Uterus (tissue), 3 donors: ENCODE measurements at regions not wholly inside any gene's neighbourhood (a gene's known extent, or its start where the extent isn't known, plus 50 kb on each side); places are given as distances from the start of the nearest gene placed in this dataset.

Source experiments
- DNase-seq, 2 donors: peaks; one replicate each; pipeline ENCODE4 v3.0.0-alpha.2; 2019 to 2020
- H3K27ac ChIP-seq, 2 donors: fragments of 200-600 bp; sonication (generic); 1 replicate in 1 of 2; 2 replicates in 1 of 2; pipeline ENCODE4 v1.5.1; 2016 to 2018
- H3K27me3 ChIP-seq, 2 donors: fragments of 200-600 bp; sonication (generic); one replicate each; pipeline ENCODE4 v1.5.1; 2018 to 2019; ENCODE audit warnings: control low read depth in 1 of 2
- H3K36me3 ChIP-seq, 2 donors: fragments of 200-600 bp; sonication (generic); one replicate each; pipeline ENCODE4 v1.5.1; 2019; ENCODE audit warnings: control low read depth in 1 of 2
- H3K4me1 ChIP-seq, 2 donors: fragments of 200-600 bp; sonication (generic); one replicate each; pipeline ENCODE4 v1.5.1; 2018 to 2019; ENCODE audit warnings: control low read depth in 1 of 2
- H3K4me3 ChIP-seq, 2 donors: fragments of 200-600 bp; sonication (generic); 1 replicate in 1 of 2; 2 replicates in 1 of 2; pipeline ENCODE4 v1.5.1; 2018 to 2019; ENCODE audit warnings: mild to moderate bottlenecking in 1 of 2
- H3K9me3 ChIP-seq, 2 donors: fragments of 200-600 bp; sonication (generic); one replicate each; pipeline ENCODE4 v1.5.1; 2019; ENCODE audit warnings: control low read depth in 1 of 2
- CTCF ChIP-seq, 4 experiments: fragments of 200-600 bp in 2 of 4; fragments of 450-650 bp in 2 of 4; sonication (generic) in 2 of 4; IDR thresholded peaks; one replicate each; pipeline ENCODE4 v1.5.1; 2016 to 2019; ENCODE audit warnings: antibody characterized with exemption in 4 of 4, mild to moderate bottlenecking in 2 of 4, moderate library complexity in 1 of 4
- POLR2A ChIP-seq, 2 donors: fragments of 450-650 bp; IDR thresholded peaks; one replicate each; pipeline ENCODE4 v1.6.1; 2016; ENCODE audit warnings: antibody characterized with exemption in 2 of 2, mild to moderate bottlenecking in 1 of 2, moderate library complexity in 1 of 2
- intact Hi-C: fragments of 100-400 bp; cut with DNase I; formaldehyde crosslinking; loops from one replicate; pipeline ENCODE4 v1.15.1; 2023; ENCODE audit warnings: low total_unique reads
- donor health status: DM: yes; HTN: yes; CAD: no.

- no peak for TF ChIP-seq CTCF (IDR thresholded peaks at IDR 0.05)
- TF ChIP-seq POLR2A (IDR thresholded peaks at IDR 0.05): no peak
- intact Hi-C loops: no loop called here
- DNase-seq: no peak
- Histone ChIP-seq H3K9me3 (no peaks in the 10 kb centered on the region), H3K4me3 (no peak overlapping the region), H3K4me1 (no peaks in the 10 kb centered on the region), H3K27me3 (no peaks in the 10 kb centered on the region), H3K27ac (no peak overlapping the region), H3K36me3 (no peaks in the 10 kb centered on the region)
These were observed 70.3 kb upstream of the ADAMTS16 start for GRCh38 chr5:5069851-5070250.

GRCh38 chr5:5071554-5071953 lies 68.6 kb upstream of the ADAMTS16 start:
- H3K4me3 ChIP-seq: no peak overlapping the region
- TF ChIP-seq POLR2A (IDR thresholded peaks at IDR 0.05) (no peak), CTCF (IDR thresholded peaks at IDR 0.05) (no peak)
- intact Hi-C loops: no loop called here
- H3K27me3 ChIP-seq: no peaks in the 10 kb centered on the region
- DNase-seq: no peak
- no peaks in the 10 kb centered on the region for H3K36me3 ChIP-seq
- no peaks in the 10 kb centered on the region for H3K9me3 ChIP-seq
- H3K4me1 ChIP-seq: no peaks in the 10 kb centered on the region
- H3K27ac ChIP-seq: no peak overlapping the region

DNA sequence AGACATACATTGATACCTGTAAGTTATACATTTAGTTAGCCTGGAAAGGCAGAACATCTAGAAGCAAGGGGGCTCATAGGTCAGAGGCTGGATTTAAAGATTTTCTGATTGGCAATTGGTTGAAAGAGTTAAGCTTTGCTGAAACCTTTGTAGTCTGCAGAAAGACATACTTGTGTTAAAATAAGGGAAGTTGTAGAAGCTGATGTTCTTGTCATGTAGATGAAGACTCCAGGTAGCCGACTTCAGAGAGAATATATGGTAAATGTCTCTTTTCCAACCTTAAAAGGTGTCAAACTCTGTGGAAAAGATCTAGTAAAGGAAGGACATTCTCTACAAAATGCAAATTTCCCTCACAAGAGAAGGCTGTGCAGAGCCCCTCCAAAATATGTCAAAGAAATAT lies 62.9 kb upstream of the ADAMTS16 start:
- TF ChIP-seq POLR2A (IDR thresholded peaks at IDR 0.05): no peak
- no peak for TF ChIP-seq CTCF (IDR thresholded peaks at IDR 0.05)
- intact Hi-C loops: no loop called here
- no peaks in the 10 kb centered on the region for H3K27me3 ChIP-seq
- DNase-seq: no peak
- no peak overlapping the region for H3K4me3 ChIP-seq
- H3K36me3 ChIP-seq: no peaks in the 10 kb centered on the region
- H3K4me1 ChIP-seq: no peaks in the 10 kb centered on the region
- H3K27ac ChIP-seq: no peak overlapping the region
- H3K9me3 ChIP-seq: no peaks in the 10 kb centered on the region

GRCh38 chr5:5078009-5078897 lies 61.9 kb upstream of the ADAMTS16 start:
- H3K9me3 ChIP-seq: no peaks in the 10 kb centered on the region
- H3K4me3 ChIP-seq: no peak overlapping the region
- intact Hi-C loops: no loop called here
- TF ChIP-seq POLR2A (IDR thresholded peaks at IDR 0.05) (no peak), CTCF (IDR thresholded peaks at IDR 0.05) (no peak)
- H3K36me3 ChIP-seq: no peaks in the 10 kb centered on the region
- no peak overlapping the region for H3K27ac ChIP-seq
- DNase-seq: no peak
- no peaks in the 10 kb centered on the region for H3K4me1 ChIP-seq
- H3K27me3 ChIP-seq: no peaks in the 10 kb centered on the region

GRCh38 chr5:5079876-5080275 lies 60.3 kb upstream of the ADAMTS16 start:
- no peaks in the 10 kb centered on the region for H3K9me3 ChIP-seq
- H3K4me1 ChIP-seq: no peaks in the 10 kb centered on the region
- no peaks in the 10 kb centered on the region for H3K27me3 ChIP-seq
- no peak overlapping the region for H3K27ac ChIP-seq
- DNase-seq: no peak
- H3K36me3 ChIP-seq: no peaks in the 10 kb centered on the region
- intact Hi-C loops: no loop called here
- H3K4me3 ChIP-seq: no peak overlapping the region
- TF ChIP-seq CTCF (IDR thresholded peaks at IDR 0.05): no peak
- no peak for TF ChIP-seq POLR2A (IDR thresholded peaks at IDR 0.05)
